Keratinocyte (primary cell): ENCODE measurements at regions not wholly inside any gene's neighbourhood (a gene's known extent, or its start where the extent isn't known, plus 50 kb on each side); places are given as distances from the start of the nearest gene placed in this dataset.

Source experiments
- DNase-seq: peaks from one replicate; pipeline ENCODE4 v3.0.0-alpha.2; 2011; ENCODE audit warnings: low read depth, missing footprints, low spot score
- FAIRE-seq: peaks from 2 replicates; lab custom pipeline; 2011; peaks lifted over from hg19 to GRCh38; lab: Jason Lieb, UNC
- H2AFZ ChIP-seq: 2 replicates; pipeline ENCODE4 v1.6.0; 2012; ENCODE audit warnings: low read length, control low read depth, inconsistent platforms; ENCODE audit not compliant: control insufficient read depth
- H3K27ac ChIP-seq: 2 replicates; pipeline ENCODE4 v1.5.1; 2011; ENCODE audit warnings: low read length; ENCODE audit not compliant: control insufficient read depth, insufficient read depth
- H3K27me3 ChIP-seq: 3 replicates; pipeline ENCODE4 v1.6.0; 2011; ENCODE audit warnings: low read length; ENCODE audit not compliant: control insufficient read depth, insufficient read depth; ENCODE audit errors: extremely low read depth
- H3K36me3 ChIP-seq, 2 experiments: 2 replicates in 1 of 2; 3 replicates in 1 of 2; pipeline ENCODE4 v1.5.1; 2011; ENCODE audit warnings: low read length in 2 of 2, mild to moderate bottlenecking in 1 of 2; ENCODE audit not compliant: control insufficient read depth in 2 of 2, insufficient read depth in 2 of 2; ENCODE audit errors: extremely low read depth in 1 of 2
- H3K4me1 ChIP-seq: 3 replicates; pipeline ENCODE4 v1.5.1; 2011; ENCODE audit warnings: low read length; ENCODE audit not compliant: control insufficient read depth, insufficient read depth; ENCODE audit errors: extremely low read depth
- H3K4me2 ChIP-seq: 3 replicates; pipeline ENCODE4 v1.6.0; 2011; ENCODE audit warnings: low read depth, low read length; ENCODE audit not compliant: control insufficient read depth, insufficient read depth; ENCODE audit errors: extremely low read depth
- H3K4me3 ChIP-seq, 3 experiments: fragments of 200-600 bp in 1 of 3; sonication (generic) in 1 of 3; 2 replicates in 2 of 3; 3 replicates in 1 of 3; pipeline ENCODE4 v1.5.1; 2011 to 2016; ENCODE audit warnings: low read length in 3 of 3, mild to moderate bottlenecking in 3 of 3, control low read depth in 2 of 3, inconsistent platforms in 1 of 3, low read depth in 1 of 3, mixed read lengths in 1 of 3, mixed run types in 1 of 3, moderate library complexity in 1 of 3; ENCODE audit not compliant: control insufficient read depth in 2 of 3, insufficient read depth in 2 of 3; ENCODE audit errors: extremely low read depth in 1 of 3
- H3K79me2 ChIP-seq: 2 replicates; pipeline ENCODE4 v1.6.0; 2012; ENCODE audit warnings: low read length; ENCODE audit not compliant: control insufficient read depth, insufficient read depth
- H3K9ac ChIP-seq: 3 replicates; pipeline ENCODE4 v1.6.0; 2011; ENCODE audit warnings: low read length; ENCODE audit not compliant: control insufficient read depth, insufficient read depth; ENCODE audit errors: extremely low read depth
- H3K9me1 ChIP-seq: 3 replicates; pipeline ENCODE4 v1.6.0; 2011; ENCODE audit warnings: low read length; ENCODE audit not compliant: control insufficient read depth, insufficient read depth; ENCODE audit errors: extremely low read depth
- H3K9me3 ChIP-seq: 2 replicates; pipeline ENCODE4 v1.5.1; 2012; ENCODE audit warnings: low read depth, low read length; ENCODE audit not compliant: control insufficient read depth
- H4K20me1 ChIP-seq: 3 replicates; pipeline ENCODE4 v1.6.0; 2011; ENCODE audit warnings: low read length; ENCODE audit not compliant: control insufficient read depth, insufficient read depth; ENCODE audit errors: extremely low read depth
- EZH2 ChIP-seq: IDR thresholded peaks from one replicate; pipeline ENCODE4 v1.6.1; 2012; ENCODE audit warnings: inconsistent platforms, mild to moderate bottlenecking, low read length, moderate library complexity
- dilution Hi-C: fragments of 300-500 bp; cut with MboI; formaldehyde crosslinking; loops from one replicate; pipeline ENCODE4 v1.7.0; 2020; ENCODE audit warnings: low sequenced_read_pairs; ENCODE audit not compliant: extremely low pct_ligation_motif_present
- TF ChIP-seq, protein P1 (sequence below), 3 experiments: IDR thresholded peaks in 1 of 3; conservative IDR thresholded peaks in 1 of 3; optimal IDR thresholded peaks in 1 of 3; 2 replicates in 2 of 3; 3 replicates in 1 of 3; pipeline versions ENCODE3 to v1.5.1; 2011; ENCODE audit warnings: low read length in 3 of 3, mild to moderate bottlenecking in 3 of 3, moderate library complexity in 2 of 3, control low read depth in 1 of 3, inconsistent platforms in 1 of 3; ENCODE audit not compliant: insufficient read depth in 2 of 3; ENCODE audit errors: extremely low read depth in 1 of 3

- H3K9ac ChIP-seq, result no peak overlapping the region
- dilution Hi-C loops, result no loop called here
- no peaks in the 10 kb centered on the region for H3K36me3 ChIP-seq
- H2AFZ ChIP-seq, result no peak overlapping the region
- H4K20me1 ChIP-seq, result no peaks in the 10 kb centered on the region
- no peak for FAIRE-seq
- H3K27me3 ChIP-seq, result no peaks in the 10 kb centered on the region
- DNase-seq, result no peak
- H3K9me3 ChIP-seq, result no peaks in the 10 kb centered on the region
- no peak overlapping the region for H3K4me2 ChIP-seq
- no peak overlapping the region for H3K27ac ChIP-seq
- no peak overlapping the region for H3K4me3 ChIP-seq
- TF ChIP-seq EZH2, result no peak
- TF ChIP-seq, protein P1, sequence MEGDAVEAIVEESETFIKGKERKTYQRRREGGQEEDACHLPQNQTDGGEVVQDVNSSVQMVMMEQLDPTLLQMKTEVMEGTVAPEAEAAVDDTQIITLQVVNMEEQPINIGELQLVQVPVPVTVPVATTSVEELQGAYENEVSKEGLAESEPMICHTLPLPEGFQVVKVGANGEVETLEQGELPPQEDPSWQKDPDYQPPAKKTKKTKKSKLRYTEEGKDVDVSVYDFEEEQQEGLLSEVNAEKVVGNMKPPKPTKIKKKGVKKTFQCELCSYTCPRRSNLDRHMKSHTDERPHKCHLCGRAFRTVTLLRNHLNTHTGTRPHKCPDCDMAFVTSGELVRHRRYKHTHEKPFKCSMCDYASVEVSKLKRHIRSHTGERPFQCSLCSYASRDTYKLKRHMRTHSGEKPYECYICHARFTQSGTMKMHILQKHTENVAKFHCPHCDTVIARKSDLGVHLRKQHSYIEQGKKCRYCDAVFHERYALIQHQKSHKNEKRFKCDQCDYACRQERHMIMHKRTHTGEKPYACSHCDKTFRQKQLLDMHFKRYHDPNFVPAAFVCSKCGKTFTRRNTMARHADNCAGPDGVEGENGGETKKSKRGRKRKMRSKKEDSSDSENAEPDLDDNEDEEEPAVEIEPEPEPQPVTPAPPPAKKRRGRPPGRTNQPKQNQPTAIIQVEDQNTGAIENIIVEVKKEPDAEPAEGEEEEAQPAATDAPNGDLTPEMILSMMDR (optimal IDR thresholded peaks at IDR 0.05 in 1 of 3, IDR thresholded peaks at IDR 0.05 in 1 of 3, conservative IDR thresholded peaks at IDR 0.05 in 1 of 3; ENCODE audit: extremely low read depth in 1 of 3, insufficient read depth in 2 of 3, low read length in 3 of 3), result no peak
- no peaks in the 10 kb centered on the region for H3K9me1 ChIP-seq
- no peaks in the 10 kb centered on the region for H3K79me2 ChIP-seq
- no peaks in the 10 kb centered on the region for H3K4me1 ChIP-seq
These were observed 429.6 kb downstream of the SLCO4C1 start for GRCh38 chr5:101866473-101866872.

DNA sequence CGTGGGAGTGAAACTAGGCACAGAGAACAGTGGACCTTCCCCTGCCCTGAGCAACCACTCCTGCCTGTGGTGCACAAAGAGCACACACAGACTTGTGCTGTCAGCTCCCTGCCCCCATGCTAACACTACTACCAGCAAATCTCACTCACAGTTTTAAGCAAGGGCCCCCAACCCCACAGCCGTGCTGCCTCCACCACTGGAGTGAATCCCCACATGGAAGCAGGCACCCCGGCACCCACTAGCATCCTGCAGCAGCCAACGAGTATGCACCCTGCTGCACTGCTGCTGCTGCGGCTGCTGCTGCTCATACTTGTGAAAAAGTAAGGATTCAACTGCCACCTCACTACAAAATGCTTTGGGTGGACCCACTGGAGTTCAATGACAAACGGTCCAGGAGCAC, 435.5 kb downstream of the SLCO4C1 start:
- no peaks in the 10 kb centered on the region for H3K9me1 ChIP-seq
- no peaks in the 10 kb centered on the region for H3K4me1 ChIP-seq
- no peak overlapping the region for H3K4me2 ChIP-seq
- dilution Hi-C loops, result no loop called here
- H3K79me2 ChIP-seq, result no peaks in the 10 kb centered on the region
- TF ChIP-seq, protein P1 (optimal IDR thresholded peaks at IDR 0.05 in 1 of 3, IDR thresholded peaks at IDR 0.05 in 1 of 3, conservative IDR thresholded peaks at IDR 0.05 in 1 of 3; ENCODE audit: extremely low read depth in 1 of 3, insufficient read depth in 2 of 3, low read length in 3 of 3), result no peak
- TF ChIP-seq EZH2, result no peak
- H3K36me3 ChIP-seq, result no peaks in the 10 kb centered on the region
- H3K27ac ChIP-seq, result no peak overlapping the region
- DNase-seq (no peak), FAIRE-seq (no peak)
- H3K4me3 ChIP-seq, result no peak overlapping the region
- H2AFZ ChIP-seq, result no peak overlapping the region
- peaks cover 3% of the 10 kb centered on the region for H3K9me3 ChIP-seq
- H4K20me1 ChIP-seq, result no peaks in the 10 kb centered on the region
- H3K9ac ChIP-seq, result no peak overlapping the region
- H3K27me3 ChIP-seq, result no peaks in the 10 kb centered on the region
